GM12875 (cell line): ENCODE measurements at regions not wholly inside any gene's neighbourhood (a gene's known extent, or its start where the extent isn't known, plus 50 kb on each side); places are given as distances from the start of the nearest gene placed in this dataset.
"Not testable (repeated sequence)": the region's sequence is repeated elsewhere in the genome, so short reads cannot be mapped to it uniquely, and the experiment has no call there.

Experiments used
- H3K4me3 ChIP-seq: one replicate; pipeline ENCODE4 v1.5.1; 2011; ENCODE audit warnings: low read depth, low read length, control low read depth
- CTCF ChIP-seq: IDR thresholded peaks from 2 replicates; pipeline ENCODE4 v1.5.1; 2011; ENCODE audit warnings: low read depth, mild to moderate bottlenecking, control low read depth, inconsistent platforms, low read length, moderate library complexity, borderline replicate concordance; ENCODE audit not compliant: insufficient read depth

- H3K4me3 ChIP-seq, result no peak overlapping the region
- TF ChIP-seq CTCF, result no peak
These were observed 344.5 kb upstream of the SFSWAP start for GRCh38 chr12:131366261-131366871.

- not testable (repeated sequence) for H3K4me3 ChIP-seq
These were observed 343.6 kb upstream of the SFSWAP start for GRCh38 chr12:131367067-131367982.

GRCh38 chr12:131367983-131368667, 342.8 kb upstream of the SFSWAP start:
- H3K4me3 ChIP-seq, result no peak overlapping the region
- no peak for TF ChIP-seq CTCF

- TF ChIP-seq CTCF, result no peak
- no peak overlapping the region for H3K4me3 ChIP-seq
These were observed 342.2 kb upstream of the SFSWAP start for GRCh38 chr12:131368668-131369071.

GRCh38 chr12:131369094-131369845, 341.6 kb upstream of the SFSWAP start:
- no peak for TF ChIP-seq CTCF
- no peak overlapping the region for H3K4me3 ChIP-seq

- TF ChIP-seq CTCF, result no peak
These were observed 340.6 kb upstream of the SFSWAP start for GRCh38 chr12:131370321-131370720.

GRCh38 chr12:131370791-131371347, 340.0 kb upstream of the SFSWAP start:
- H3K4me3 ChIP-seq, result no peak overlapping the region
- TF ChIP-seq CTCF, result no peak

More at GRCh38 chr12:131370321-131370720, 340.6 kb upstream of the SFSWAP start:
- H3K4me3 ChIP-seq, result no peak overlapping the region
